ENCODE measurements at regions not wholly inside any gene's neighbourhood (a gene's known extent, or its start where the extent isn't known, plus 50 kb on each side); places are given as distances from the start of the nearest gene placed in this dataset.

DNA sequence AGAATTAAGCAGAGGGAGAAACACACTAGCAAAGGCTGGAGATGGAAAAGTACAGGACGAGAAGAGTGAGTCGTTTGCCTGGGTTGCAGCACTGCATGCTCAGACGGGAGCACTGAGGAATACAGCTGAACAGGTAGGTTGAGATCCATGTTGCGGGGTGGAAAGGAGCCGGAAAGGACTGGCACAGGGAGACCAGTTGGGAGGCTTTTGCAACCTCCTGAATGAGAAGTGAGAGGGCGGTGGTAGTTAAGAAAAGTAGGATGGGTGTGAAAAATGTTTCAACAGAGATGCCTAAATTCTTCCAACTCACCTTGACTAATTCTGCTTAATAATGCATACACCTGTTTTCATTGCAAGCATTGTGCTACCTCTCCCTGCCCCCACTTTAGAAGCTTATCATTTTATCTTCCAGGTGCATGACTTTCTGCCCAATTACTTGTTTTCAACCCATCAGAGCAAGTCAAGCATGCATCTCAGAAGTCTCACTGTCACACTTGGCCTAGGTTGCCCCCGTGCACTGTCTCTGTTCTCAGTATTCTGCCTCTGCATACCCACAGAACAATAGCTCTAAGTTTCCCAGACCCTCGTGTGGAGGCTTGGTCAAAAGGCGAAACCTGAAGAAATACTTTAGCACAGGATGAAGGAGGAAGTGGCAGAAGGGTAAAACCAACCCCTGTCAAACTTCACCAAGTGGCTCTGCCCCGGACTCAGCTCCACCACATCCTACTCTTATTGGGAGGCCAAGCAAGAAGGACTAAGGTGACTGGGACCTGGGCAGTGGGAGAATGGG is 199.3 kb upstream of the BCL6 start:
- H3K4me3 Mint-ChIP-seq (ENCODE audit: unreplicated experiment) = no peak overlapping the region
- H3K4me1 Mint-ChIP-seq (ENCODE audit: low read depth, unreplicated experiment) = no peaks in the 10 kb centered on the region
- TF ChIP-seq, protein P1, sequence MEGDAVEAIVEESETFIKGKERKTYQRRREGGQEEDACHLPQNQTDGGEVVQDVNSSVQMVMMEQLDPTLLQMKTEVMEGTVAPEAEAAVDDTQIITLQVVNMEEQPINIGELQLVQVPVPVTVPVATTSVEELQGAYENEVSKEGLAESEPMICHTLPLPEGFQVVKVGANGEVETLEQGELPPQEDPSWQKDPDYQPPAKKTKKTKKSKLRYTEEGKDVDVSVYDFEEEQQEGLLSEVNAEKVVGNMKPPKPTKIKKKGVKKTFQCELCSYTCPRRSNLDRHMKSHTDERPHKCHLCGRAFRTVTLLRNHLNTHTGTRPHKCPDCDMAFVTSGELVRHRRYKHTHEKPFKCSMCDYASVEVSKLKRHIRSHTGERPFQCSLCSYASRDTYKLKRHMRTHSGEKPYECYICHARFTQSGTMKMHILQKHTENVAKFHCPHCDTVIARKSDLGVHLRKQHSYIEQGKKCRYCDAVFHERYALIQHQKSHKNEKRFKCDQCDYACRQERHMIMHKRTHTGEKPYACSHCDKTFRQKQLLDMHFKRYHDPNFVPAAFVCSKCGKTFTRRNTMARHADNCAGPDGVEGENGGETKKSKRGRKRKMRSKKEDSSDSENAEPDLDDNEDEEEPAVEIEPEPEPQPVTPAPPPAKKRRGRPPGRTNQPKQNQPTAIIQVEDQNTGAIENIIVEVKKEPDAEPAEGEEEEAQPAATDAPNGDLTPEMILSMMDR (IDR thresholded peaks at IDR 0.05; ENCODE audit: partially characterized antibody, unreplicated experiment) = no peak
- no peaks in the 10 kb centered on the region for H3K27me3 Mint-ChIP-seq (ENCODE audit: unreplicated experiment)
- no peaks in the 10 kb centered on the region for H3K36me3 Mint-ChIP-seq (ENCODE audit: unreplicated experiment)
- no peaks in the 10 kb centered on the region for H3K9me3 Mint-ChIP-seq (ENCODE audit: unreplicated experiment)
- no peak for DNase-seq
- no peak overlapping the region for H3K27ac Mint-ChIP-seq (ENCODE audit: unreplicated experiment)

DNA sequence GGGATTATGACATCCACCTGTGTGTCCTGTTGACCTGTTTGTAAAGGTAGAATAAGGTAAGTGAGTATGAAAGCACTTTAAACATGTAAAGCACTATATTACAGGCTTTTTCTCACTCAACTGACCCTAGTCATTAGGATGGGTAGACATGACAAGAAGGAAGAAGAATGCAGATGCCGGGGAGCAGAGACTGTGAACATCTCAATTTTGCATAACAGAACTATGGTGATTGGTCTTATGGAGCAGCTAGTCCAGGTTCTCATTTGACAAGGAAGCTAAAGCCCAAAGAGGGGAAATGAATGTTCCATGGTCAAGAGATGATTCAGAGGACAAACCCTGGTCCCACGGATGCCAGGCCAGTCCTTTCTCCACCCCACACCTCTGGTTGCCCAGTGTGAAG is 200.1 kb upstream of the BCL6 start:
- Mint-ChIP-seq H3K4me1 (ENCODE audit: low read depth, unreplicated experiment) (no peaks in the 10 kb centered on the region), H3K27ac (ENCODE audit: unreplicated experiment) (no peak overlapping the region), H3K4me3 (ENCODE audit: unreplicated experiment) (no peak overlapping the region), H3K9me3 (ENCODE audit: unreplicated experiment) (no peaks in the 10 kb centered on the region), H3K36me3 (ENCODE audit: unreplicated experiment) (no peaks in the 10 kb centered on the region), H3K27me3 (ENCODE audit: unreplicated experiment) (no peaks in the 10 kb centered on the region)
- DNase-seq = no peak
- TF ChIP-seq, protein P1 (IDR thresholded peaks at IDR 0.05; ENCODE audit: partially characterized antibody, unreplicated experiment) = no peak

DNA sequence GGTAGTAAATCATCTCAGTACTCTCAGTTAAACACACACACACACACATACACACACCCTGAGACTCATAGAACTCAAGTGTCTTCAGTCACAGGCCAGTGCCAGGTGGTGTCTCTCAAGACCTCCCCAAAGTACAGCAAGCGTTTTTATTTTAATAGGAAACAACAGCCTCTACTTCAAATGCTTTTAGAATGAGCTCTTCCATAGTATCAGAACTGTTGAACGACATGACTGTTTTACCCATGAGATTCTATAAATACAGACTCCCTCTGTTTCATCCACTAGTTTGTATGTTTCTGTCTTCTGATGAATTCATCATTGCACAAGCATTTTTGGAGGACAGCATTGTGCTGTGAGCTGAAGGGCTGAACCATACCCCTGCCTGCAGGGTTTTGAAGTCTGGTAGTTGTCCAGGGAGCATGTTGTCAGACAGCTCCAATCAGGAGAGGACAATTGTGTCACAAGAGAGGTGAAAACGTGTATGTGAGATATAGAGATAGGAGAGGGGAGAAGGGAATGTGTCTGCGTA is 201.0 kb upstream of the BCL6 start:
- H3K27ac Mint-ChIP-seq (ENCODE audit: unreplicated experiment) = no peak overlapping the region
- H3K36me3 Mint-ChIP-seq (ENCODE audit: unreplicated experiment) = no peaks in the 10 kb centered on the region
- no peak for DNase-seq
- no peaks in the 10 kb centered on the region for H3K27me3 Mint-ChIP-seq (ENCODE audit: unreplicated experiment)
- no peaks in the 10 kb centered on the region for H3K9me3 Mint-ChIP-seq (ENCODE audit: unreplicated experiment)
- H3K4me3 Mint-ChIP-seq (ENCODE audit: unreplicated experiment) = no peak overlapping the region
- no peaks in the 10 kb centered on the region for H3K4me1 Mint-ChIP-seq (ENCODE audit: low read depth, unreplicated experiment)
- TF ChIP-seq, protein P1 (IDR thresholded peaks at IDR 0.05; ENCODE audit: partially characterized antibody, unreplicated experiment) = no peak

DNA sequence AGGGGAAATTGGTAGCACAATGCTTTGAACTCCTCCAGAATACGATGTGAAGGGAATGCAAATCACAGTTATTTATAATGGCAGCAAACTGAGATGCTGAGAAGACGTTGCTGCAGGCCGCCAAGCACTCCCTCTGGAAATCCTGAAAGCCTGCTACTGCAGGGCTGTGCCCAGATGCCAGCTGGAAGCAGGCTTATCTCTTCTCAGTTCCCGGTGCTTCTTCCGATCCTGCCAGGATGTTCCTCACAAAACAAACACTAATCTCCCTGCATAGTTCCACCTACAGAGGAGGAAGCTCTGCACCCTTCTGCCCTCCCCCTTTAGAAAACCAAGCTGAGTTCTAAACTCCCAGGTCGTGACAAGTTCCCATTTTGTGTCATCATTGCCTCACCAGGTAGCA is 201.7 kb upstream of the BCL6 start:
- H3K4me3 Mint-ChIP-seq (ENCODE audit: unreplicated experiment) = no peak overlapping the region
- no peak for DNase-seq
- no peaks in the 10 kb centered on the region for H3K27me3 Mint-ChIP-seq (ENCODE audit: unreplicated experiment)
- TF ChIP-seq, protein P1 (IDR thresholded peaks at IDR 0.05; ENCODE audit: partially characterized antibody, unreplicated experiment) = no peak
- H3K4me1 Mint-ChIP-seq (ENCODE audit: low read depth, unreplicated experiment) = no peaks in the 10 kb centered on the region
- no peaks in the 10 kb centered on the region for H3K9me3 Mint-ChIP-seq (ENCODE audit: unreplicated experiment)
- no peak overlapping the region for H3K27ac Mint-ChIP-seq (ENCODE audit: unreplicated experiment)
- no peaks in the 10 kb centered on the region for H3K36me3 Mint-ChIP-seq (ENCODE audit: unreplicated experiment)

DNA sequence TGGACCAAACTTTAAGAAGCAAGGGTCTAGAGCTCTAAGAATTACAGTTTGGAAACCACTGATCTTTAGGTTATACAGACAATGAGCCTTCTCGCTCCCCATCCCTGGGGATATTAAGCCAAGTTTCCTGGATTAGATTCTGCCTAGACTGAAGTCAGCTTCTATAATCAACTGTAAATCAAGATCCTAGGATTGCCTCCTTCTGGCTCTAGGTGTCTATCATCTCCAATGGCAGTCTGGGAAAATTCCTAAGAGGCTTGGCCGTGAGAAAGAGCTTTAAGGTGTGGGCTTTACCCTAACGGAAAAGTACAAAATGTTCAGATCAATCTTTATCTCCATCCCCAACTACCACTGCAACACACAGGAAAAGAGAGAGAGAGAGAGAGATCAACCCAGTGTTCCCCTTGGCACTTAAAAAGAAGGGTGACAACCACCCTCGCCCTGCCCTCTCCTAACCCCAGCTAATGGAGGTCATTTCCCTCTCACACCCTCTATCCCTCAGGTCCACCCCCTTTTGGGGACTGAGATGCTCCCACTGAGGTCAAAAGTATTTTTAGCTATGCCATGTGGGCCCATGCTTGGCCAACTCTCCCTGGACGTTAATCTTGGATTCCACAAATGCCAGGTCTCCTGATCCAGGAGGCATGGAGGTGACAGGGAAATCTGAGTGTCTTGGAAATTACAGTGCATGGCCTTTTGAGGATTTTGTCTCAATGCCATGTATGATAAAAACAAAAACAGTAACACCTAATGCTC is 202.8 kb upstream of the BCL6 start:
- no peak overlapping the region for H3K4me3 Mint-ChIP-seq (ENCODE audit: unreplicated experiment)
- H3K9me3 Mint-ChIP-seq (ENCODE audit: unreplicated experiment) = no peaks in the 10 kb centered on the region
- no peaks in the 10 kb centered on the region for H3K4me1 Mint-ChIP-seq (ENCODE audit: low read depth, unreplicated experiment)
- H3K36me3 Mint-ChIP-seq (ENCODE audit: unreplicated experiment) = no peaks in the 10 kb centered on the region
- DNase-seq = no peak
- TF ChIP-seq, protein P1 (IDR thresholded peaks at IDR 0.05; ENCODE audit: partially characterized antibody, unreplicated experiment) = no peak
- H3K27me3 Mint-ChIP-seq (ENCODE audit: unreplicated experiment) = no peaks in the 10 kb centered on the region
- H3K27ac Mint-ChIP-seq (ENCODE audit: unreplicated experiment) = no peak overlapping the region

Data from glutamatergic neuron (in vitro differentiated cells).